Fibroblast of the aortic adventitia (primary cell): ENCODE measurements at regions not wholly inside any gene's neighbourhood (a gene's known extent, or its start where the extent isn't known, plus 50 kb on each side); places are given as distances from the start of the nearest gene placed in this dataset.
A peak's percentile ranks its signal among the peaks of the same experiment; 100 is the strongest.

Experiments used
- DNase-seq: peaks from one replicate; pipeline ENCODE4 v3.0.0-alpha.2; 2010; ENCODE audit warnings: low read depth
- H3K4me3 ChIP-seq: 2 replicates; pipeline ENCODE4 v1.5.1; 2011; ENCODE audit warnings: low read depth, mild to moderate bottlenecking, control low read depth, low read length, moderate library complexity
- TF ChIP-seq, protein P1 (sequence below): IDR thresholded peaks from 2 replicates; pipeline ENCODE4 v1.5.1; 2011; ENCODE audit warnings: mild to moderate bottlenecking, low read length, control low read depth, inconsistent platforms; ENCODE audit not compliant: insufficient read depth

DNA sequence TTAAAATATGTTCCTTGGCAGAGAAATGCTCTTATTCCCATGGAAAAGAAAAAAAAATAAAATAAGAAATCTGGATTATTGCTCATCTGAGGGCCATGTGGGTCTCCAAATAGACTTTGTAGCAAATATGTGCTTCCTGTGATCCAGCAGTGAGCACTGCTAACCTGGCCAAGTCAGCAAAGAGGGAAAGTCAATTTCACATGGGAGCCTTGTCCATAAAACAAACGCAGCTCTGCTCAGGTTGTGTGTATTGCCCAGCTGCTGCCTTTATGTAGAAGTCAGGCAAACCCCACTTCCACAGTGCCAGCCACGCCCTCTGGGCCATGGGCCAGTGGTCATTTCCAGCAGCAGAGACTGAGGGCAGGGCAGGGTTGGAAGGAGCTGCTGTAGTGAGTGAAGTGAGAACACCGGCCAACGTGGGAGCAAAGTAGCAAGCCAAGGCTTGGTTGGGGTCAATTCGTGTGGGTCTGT, 174.3 kb downstream of the LYPLAL1 start:
- H3K4me3 ChIP-seq: no peak overlapping the region
- DNase-seq: peak; percentile 71
- TF ChIP-seq, protein P1, sequence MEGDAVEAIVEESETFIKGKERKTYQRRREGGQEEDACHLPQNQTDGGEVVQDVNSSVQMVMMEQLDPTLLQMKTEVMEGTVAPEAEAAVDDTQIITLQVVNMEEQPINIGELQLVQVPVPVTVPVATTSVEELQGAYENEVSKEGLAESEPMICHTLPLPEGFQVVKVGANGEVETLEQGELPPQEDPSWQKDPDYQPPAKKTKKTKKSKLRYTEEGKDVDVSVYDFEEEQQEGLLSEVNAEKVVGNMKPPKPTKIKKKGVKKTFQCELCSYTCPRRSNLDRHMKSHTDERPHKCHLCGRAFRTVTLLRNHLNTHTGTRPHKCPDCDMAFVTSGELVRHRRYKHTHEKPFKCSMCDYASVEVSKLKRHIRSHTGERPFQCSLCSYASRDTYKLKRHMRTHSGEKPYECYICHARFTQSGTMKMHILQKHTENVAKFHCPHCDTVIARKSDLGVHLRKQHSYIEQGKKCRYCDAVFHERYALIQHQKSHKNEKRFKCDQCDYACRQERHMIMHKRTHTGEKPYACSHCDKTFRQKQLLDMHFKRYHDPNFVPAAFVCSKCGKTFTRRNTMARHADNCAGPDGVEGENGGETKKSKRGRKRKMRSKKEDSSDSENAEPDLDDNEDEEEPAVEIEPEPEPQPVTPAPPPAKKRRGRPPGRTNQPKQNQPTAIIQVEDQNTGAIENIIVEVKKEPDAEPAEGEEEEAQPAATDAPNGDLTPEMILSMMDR: no peak

DNA sequence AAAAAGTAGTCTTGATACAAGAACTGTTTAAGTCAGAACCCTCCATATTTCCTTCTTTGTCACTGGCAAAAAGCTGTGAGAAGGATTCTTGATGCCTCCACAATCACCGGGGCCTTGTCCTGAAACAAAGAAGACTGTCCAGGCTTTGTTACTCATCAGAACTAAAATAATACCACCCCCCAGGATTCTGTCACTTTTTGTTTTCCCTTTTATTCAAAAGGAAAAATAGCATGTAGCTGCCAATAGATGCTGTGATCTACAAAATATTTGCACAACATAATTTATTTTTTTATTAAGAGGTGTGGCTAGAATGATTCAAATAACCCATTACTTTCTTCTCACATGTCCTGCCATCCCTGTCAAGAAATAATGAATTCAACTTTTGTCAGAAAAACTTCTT, 173.7 kb downstream of the LYPLAL1 start:
- TF ChIP-seq, protein P1: no peak
- peak; percentile 59 for DNase-seq
- no peak overlapping the region for H3K4me3 ChIP-seq

DNA sequence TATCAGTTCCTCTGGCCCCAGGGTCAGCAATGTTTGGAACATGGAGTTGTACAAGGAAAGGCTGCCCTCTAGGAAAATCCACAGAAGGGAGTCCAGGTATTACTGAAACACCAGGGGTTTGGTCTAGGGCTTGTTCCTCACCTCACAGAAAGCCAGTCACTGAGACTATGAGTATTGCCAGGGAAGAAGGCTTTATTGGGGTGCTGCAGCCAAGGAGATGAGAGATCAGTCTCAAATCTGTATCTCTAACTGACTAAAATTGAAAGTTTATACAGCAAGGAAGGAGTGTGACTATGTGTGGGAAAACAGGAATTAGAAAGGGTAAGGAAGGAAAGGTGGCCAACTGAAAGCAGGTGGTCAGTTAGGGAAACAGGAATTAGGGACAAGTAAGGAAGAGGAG, 172.3 kb downstream of the LYPLAL1 start:
- no peak overlapping the region for H3K4me3 ChIP-seq
- no peak for DNase-seq
- TF ChIP-seq, protein P1: no peak

DNA sequence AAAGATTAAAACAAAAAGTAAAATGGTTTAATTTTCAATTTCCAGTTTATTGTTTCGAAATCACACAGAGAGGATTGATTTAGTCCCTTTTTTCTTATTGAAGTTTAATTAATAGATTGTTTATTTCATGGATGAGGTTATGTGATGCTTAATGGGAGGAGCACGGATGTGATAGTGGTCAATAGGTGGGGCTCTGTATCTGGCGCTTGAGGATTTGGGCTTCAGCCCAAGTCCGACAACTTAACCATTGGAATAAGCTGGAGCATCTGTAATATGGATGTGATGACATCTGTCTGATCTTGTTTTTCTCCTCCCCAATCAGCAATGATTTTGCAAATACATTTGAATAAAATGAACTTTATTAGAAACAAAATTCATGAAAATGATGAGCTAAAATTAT, 169.2 kb downstream of the LYPLAL1 start:
- no peak for DNase-seq
- no peak overlapping the region for H3K4me3 ChIP-seq
- TF ChIP-seq, protein P1: no peak

DNA sequence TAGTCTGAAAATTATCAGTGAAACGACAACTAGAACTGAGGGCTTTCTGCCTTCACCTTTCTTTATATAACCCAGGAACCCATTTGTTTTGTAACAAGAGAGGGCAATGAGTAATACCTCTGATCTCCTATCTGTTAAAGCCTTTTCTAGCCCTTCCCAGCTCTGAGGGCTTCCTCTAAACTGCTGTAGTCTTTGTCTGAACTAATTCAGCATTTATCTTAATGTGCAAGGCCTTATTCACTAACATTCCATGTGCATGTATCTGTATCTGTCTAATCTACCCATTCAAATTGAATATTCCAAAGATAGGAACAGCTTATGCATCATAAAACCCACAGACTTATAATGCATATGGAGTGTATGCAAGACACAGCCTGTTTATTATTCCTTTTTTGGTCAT, 167.1 kb downstream of the LYPLAL1 start:
- no peak overlapping the region for H3K4me3 ChIP-seq
- TF ChIP-seq, protein P1: no peak
- peak; percentile 87 for DNase-seq

DNA sequence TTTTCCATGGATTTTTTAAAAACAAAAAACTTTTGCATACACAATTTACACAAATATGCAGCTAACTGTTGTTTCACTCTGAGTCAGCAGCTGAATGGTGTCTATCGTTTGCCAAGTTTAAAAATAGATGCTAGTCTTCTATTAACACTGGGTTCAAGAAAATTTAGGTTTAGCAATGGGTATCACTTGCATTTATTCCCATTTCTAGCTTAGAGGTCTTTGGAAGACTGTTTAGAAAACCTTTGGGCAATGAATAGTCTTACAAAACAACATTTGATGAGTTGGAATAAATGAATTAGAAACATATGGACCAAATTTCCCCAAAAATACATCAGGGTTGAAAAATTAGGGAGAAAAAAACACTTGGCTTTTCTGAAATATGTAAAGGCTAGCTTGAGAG, 165.8 kb downstream of the LYPLAL1 start:
- TF ChIP-seq, protein P1: no peak
- H3K4me3 ChIP-seq: no peak overlapping the region
- peak; percentile 74 for DNase-seq

DNA sequence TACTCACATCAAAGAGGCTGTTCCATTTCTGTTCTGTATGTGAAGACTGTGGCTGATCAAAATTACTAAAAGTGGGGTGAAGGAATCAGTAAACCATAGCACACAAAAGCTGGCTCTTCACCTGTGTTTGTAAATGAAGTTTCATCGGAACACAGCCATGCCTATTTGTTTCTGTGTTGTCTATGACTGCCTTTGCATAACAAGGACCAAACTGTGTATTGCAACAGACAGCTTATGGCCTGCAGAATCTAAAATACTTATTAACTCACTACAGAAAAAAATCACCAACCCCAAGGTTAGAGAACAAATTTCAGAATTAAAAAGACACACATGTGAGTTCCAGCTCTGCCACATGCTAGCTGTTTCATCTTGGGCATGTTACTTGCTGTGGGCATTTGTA, 163.9 kb downstream of the LYPLAL1 start:
- DNase-seq: no peak
- TF ChIP-seq, protein P1: no peak
- H3K4me3 ChIP-seq: no peak overlapping the region
